Ramos (cell line): ENCODE measurements at regions not wholly inside any gene's neighbourhood (a gene's known extent, or its start where the extent isn't known, plus 50 kb on each side); places are given as distances from the start of the nearest gene placed in this dataset.

Experiments used
- in situ Hi-C: fragments of 300-500 bp; cut with MboI; formaldehyde crosslinking; loops from one replicate; pipeline ENCODE4 v1.14.3; 2022; ENCODE audit warnings: low sequenced_read_pairs; ENCODE audit not compliant: unreplicated experiment

DNA sequence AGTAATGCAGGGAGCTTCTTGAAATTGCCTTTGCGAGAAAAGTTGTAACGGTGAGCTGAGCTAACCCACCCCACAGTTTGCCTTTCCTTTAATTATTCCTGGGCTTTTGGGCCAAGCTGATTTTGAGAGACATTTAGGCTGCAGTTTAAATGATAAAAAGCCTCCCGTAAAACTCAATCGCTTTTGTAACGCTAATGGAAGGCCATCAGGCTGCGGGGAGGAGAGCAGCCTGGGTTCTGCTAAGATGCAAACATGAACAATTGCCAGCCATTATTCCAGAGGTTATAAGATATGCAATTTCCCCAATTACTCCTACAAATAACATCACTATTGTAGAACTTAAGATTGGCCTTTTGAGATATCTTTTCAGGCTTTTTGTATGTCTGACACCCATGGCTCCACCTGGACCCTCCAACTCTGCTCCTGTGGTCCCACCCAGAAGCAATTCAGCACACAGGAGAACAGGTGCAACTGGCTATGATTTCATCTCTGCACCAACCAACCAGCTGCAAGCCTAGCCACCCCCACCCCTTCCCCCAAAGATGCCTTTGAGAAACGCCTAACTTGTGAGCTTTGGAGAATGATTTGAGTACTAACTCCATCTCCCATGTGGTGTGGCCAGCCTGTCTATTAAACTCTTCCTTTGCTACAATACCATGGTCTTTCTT lies 108.2 kb upstream of the FAM9C start:
- in situ Hi-C loops = no loop called here

DNA sequence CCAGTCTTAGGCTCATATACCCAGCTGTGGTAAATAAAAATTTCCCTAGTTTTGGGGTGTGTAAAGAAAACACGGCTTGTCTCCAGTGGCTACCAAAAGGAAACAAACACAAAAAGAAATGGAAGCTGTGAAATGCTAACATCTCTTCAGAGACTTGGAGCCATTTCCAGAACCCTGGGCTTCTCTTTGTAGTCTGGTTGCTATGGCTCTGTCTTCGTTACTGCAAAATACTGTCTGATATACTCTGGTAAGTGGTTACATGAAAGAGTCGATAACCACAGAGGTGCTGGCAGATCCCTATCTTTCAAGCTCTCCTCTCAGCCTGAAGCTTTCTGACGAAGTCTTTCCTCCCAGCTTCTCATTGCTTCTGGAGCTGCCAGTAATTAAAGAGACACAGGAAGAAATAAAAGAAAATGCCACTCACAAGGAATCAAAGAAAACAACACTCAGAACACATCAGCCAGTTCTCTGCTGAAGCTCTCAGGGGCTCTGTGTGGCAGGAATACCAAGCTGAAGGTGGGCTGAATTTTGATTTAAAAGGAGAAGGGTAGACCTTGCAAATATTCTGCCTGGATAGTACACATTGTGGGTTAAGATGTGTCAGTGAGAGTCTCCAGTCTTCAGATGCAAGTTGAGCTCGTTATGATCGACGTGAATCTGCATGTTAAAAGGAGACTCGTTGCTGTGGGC lies 107.6 kb upstream of the FAM9C start:
- in situ Hi-C loops = no loop called here

DNA sequence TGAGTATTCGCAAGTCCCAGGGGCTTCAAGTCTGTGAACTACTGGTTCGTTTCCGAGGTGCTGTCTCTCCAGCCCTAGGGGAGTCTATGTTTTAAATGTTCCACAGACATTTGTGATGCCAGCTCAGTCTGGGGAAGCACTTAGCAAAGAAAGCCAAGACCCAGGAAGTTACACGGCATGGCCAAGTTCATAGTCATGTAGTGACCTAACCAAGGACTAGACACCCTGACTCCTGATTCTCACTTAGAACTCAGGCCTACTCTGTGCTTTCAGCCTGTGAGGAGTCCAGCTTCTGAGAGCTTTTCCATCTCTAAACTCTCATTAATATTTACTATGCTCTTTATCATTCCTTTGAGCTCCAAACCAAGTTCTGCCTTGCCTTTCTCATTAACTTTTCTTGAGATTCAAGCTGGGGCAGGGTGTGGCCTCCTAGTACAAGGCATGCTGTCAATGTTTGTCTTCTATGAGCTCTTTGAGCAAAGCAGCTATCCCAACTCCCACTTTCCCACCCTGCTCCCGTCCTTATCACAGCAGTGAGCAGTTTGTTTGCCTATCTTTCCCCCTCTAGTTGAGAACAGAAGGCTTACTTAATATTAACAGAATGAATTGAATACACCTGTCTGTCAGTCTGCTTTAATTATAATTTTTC lies 105.4 kb upstream of the FAM9C start:
- in situ Hi-C loops = no loop called here

DNA sequence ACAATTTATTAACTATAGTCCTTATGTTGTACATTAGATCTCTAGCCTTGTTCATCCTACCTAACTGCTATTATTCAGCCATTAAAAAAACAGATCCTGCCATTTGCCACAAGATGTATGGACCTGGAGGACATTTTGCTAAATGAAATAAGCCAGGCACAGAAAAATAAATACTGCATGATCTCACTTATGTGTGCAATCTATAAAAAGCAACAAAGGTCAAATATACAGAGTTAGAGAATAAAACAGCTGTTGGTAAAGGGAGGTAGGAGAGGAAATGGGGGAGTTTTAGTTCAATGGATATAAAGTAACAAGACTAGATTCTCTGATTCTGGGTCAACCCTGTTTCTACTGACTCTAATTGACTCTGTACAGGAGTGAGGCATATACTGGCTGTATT lies 103.3 kb upstream of the FAM9C start:
- in situ Hi-C loops = no loop called here

DNA sequence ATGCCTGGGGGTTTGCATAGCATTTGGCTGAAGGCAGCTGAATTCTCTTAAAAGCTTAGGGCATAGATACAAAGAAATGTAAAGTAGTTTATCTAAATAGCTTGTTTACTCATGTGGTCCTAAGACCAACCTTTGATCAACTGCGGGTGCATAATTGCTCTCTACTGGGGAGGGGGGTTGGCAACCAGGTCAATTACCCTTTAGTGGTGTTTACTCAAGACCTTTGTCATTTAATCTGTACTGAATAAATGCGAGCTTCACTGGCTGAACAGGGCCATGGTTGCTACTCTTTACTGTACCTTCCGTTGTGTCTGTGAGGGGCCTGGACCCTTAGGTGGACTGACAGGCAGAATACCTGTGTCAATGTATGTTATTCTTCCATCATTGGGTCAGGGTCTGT lies 102.7 kb upstream of the FAM9C start:
- in situ Hi-C loops = no loop called here

DNA sequence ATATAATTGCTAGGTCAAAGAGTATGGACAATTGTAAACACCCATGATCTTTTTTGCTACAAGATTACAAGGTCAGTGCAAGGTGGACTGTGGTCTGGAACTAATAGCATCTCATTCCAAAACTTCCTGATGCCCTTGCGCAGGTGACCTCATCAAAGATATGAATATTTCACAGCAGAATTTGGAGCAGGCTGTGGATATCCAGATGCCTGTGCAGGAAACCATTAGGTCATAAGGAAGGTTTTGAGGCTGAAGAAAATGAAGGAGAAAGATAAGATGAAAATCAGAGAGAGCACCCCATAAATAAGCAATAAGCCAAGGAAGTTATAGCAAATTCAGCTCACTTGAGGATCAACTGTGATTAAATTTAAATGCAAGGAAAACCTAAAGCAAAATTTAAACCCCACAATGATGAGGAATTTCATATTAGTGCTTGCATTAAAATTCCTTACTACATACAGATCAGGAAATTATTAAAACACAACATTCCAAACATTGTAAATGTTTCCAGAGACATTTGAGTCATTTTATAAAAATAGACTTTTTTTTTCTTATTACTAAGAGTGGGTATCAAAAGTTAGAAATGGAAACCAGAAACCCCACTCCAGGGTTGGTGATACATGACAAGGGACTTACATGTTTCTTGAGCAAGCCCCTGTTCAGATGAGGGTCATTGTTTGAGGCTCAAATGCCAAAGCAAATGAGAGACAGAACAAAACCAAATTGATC lies 100.7 kb upstream of the FAM9C start:
- in situ Hi-C loops = no loop called here

DNA sequence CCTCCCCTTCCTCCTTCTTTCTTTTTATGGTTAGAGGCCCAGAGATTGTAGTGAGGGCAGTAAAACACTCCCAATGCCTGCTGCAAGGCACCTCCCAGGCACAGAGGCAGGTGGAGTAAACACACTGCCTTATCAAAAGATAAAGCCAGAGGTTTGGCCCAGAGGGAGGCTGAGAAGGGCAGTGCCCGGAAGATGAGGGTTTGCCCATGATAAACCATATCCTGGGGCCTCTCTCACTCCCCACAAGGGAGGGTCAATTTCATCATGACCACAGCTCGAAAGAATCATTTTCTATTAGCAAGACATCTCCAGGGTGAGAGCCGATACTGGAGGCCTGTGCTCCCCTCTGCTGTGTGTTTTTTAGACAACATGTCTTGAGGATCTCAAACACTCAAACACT lies 98.5 kb upstream of the FAM9C start:
- in situ Hi-C loops = no loop called here

DNA sequence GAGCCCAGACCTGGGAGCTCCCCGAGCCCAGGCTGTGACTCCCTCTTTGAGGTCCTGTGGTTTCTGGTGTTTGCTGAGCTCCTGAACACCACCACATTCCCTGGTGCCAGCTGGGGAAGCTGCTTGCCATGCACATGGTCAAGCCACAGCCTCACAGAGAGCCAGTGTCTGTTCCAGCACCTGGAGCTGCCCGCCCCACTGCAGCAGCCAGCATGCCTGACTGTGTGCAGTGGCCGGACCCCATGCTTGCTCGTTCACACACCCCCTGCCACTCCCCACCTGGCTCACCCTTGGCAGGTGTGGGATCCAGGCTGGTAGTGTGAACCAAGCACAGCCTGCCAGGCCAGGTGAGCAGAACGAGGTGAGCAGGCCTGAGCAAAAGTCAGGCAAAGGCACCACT lies 95.6 kb upstream of the FAM9C start:
- in situ Hi-C loops = no loop called here

DNA sequence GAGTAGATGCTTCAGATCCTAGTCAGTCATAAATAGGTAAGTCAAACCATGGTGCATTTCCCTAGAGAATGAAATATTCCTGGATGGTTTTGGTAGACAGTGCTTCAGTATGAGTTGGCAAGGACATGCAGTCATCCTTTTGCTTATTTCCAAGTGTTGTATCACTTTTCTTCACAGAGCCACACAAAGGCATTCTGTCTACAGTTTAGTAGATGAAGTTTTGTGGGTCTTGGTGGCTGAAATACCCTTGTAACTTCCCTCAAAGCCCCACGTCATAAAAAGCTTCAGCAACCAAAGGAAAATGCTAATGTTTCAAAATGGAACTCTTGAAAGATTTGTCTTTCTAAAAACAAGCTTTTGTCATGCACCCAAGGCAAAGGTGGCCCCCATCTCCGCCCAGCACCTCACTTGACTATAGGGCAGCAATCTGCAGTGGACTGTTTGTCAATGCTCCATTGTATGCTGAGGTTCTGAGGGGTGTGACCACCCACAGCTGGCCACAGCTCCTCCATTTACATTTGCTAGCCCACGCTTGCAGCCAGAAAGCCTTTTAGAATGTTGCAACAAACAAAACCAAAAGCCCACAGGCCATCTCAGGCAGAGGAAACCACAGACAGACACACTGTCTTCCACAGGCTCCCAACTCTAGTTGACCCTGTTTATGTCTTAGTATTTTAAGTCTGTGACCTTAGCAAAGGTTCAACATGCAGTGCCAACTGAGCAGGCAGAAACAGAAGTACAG lies 87.1 kb upstream of the FAM9C start:
- in situ Hi-C loops = no loop called here

DNA sequence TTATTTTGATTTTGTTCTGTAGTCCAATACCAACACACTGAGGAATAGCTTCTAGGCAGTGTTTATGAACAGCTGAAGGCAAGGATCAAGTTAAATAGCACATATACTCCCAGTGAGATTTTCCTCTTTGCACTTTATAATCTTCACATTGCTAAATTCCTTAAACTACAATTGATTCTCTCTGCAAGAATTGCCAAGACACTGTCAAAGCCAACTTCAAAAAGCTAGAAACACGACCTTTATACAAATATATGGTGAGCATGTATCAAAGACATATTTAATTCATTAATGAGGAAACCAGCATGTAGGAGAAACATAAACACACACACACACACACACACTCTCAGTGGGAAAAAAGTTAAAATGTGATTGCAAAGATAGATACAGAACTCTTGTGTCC lies 86.4 kb upstream of the FAM9C start:
- in situ Hi-C loops = no loop called here

DNA sequence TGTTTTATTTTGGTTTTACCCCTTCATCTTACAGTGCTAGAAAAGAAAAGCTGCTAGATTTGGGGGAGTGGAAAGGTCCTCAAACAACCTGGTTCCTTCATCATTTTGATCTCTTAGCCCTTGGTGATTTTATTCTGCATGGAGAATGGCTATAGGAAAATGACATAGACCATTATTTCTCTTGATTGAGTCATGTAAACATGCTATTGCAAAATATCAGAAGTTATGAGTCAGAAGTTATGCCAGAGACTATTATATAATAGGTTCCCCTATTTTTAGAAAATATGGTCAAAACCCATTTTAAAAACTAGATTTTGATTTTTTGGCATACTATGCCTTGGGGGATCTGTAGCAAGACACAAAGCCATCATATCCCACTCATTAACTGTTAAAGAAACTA lies 83.7 kb upstream of the FAM9C start:
- in situ Hi-C loops = no loop called here

DNA sequence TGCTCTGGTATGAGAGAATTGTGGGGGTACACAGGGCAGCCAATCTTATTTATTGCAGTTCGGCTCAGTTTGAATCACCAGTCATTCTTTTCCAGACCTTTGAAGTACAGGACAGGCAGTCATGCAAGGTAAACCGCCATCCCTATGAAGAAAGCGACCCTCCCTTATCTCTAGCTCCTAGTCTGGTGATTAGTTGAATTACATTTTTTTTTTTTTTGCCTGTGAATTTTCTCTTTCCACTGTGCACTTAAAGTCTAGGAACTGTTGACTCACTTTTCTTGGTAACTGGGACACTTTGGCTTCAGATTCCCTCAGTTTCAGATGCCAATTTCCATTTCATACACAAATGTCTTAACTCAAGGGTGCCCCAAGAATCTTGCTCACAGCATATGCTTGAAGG lies 82.4 kb upstream of the FAM9C start:
- in situ Hi-C loops = no loop called here

DNA sequence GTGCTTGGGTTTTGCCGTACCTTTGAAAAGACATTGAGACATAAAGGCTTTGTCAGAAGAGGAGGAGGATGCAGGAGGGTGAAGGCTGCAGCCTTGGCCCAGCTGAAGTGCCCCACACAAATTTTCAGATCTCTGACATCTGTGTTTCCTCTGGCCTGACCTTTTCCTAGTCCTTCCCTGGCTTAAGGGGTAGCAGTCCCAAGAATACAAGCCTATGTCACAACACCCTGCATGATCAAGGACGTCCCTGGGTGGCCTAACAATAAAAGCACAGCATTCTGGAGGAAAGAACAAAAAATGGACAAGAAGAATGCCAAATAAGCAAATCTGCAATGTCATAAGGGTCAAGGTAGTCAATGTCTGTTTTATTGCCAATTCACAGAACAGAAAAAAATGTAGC lies 80.8 kb upstream of the FAM9C start:
- in situ Hi-C loops = no loop called here

DNA sequence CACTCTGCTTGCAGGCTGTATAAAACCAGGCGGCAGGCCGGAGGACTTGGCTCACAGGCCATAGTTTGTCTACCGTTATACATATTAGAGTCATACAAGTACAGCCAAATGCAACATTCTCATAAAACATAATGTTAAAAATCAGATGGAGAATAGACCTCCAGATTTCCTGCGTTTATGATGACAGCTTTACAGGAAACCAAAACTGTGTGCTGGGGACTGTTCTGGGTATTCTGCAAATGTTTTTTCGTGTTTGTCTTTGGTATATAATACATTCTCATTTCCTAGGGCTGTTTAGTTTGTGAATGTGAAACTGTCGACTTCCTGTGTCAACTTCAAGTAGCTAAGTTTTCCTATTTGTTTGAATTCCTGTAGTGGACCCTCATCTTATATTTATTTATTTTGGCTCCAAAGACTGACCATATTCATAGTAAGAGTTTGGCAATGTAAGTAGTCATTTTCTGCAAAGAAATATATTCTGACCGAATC lies 79.5 kb upstream of the FAM9C start:
- in situ Hi-C loops = no loop called here

DNA sequence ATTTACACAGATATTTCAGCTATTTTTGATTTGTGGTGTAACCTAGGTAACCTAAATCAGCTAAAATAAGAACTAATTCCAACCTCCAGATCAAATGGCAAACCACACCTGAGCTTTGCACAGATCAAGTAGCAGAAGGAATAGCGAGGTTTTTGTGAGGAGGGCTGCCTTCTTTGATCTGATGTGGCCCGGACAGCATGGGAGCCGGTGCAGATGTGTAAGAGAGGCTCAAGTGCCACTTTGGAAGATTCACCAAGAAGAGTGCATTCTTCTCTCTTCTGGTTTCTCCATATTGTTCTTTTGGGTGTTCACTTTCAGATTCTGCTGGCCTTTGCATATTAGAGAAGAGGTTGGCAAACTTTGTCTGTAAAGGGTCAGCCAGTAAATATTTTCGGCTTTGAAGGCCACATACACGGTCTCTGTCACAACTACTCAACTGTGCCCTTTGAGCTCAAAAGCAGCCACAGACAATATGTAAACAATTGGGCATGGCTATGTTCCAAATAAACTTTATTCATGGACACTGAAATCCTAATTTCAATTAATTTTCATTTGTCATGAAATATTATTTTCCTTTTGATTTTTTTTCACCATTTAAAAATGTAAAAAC lies 78.9 kb upstream of the FAM9C start:
- in situ Hi-C loops = no loop called here

DNA sequence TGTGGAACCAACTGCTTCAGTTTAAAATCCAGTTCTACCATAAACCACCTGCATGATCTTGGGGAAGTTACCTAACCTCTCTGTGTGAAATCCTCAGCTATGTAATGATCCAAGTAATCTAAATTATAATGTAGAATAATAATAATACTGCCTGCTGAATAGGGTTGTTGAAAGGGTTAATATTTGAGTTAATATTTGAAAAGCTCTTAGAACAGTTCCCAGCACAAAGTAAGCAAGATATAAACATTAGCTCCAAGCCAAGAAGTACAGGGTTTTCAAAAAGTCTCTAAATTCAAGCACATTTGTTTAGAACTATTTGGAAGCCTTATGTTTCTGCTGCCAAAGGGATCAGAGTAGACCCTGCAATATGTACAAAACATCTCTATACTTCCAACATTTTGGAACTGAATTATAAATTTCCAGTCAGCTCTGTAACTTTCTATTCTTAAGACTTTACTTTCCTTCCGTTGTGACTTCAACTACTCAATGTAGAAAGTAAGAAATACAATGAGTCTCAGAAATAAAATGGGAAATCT lies 76.7 kb upstream of the FAM9C start:
- in situ Hi-C loops = no loop called here

DNA sequence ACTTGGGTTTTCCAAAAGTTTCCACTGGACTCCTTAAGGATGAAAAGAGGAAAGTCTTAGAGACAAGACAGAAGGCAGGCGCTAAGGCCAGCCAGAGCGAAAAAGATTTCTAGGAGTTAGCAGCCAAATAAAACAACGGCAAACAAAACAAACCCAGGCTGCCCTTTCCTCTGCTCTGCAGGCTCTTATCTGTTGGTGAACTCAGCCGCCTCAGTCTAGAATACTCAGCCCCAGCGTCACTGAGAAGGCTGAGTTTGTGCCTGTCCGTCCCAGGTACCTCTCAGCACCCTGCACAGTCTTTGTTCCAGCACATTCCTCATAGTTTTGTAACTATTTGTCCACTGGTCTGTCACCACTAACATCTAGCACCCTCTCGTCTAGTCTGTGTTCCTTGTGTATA lies 75.6 kb upstream of the FAM9C start:
- in situ Hi-C loops = no loop called here

DNA sequence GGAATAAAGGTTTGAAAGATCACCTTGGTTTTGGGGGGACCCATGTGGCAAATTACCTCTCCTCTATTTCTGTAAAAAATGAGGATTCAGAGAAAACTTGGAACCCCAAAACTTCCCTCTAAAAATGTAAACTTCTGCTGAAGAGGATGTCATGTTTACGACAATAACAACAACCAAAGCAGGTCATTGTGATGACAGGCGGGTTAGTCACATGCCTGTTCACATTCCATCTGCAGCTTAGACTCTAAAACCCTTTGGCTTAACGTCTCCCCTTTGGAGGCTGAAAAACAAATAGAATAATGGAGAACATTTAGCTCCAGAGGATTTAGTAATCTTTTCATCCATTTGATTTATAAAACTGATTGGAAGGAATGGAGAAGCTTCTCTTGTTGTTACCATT lies 75.0 kb upstream of the FAM9C start:
- in situ Hi-C loops = no loop called here

DNA sequence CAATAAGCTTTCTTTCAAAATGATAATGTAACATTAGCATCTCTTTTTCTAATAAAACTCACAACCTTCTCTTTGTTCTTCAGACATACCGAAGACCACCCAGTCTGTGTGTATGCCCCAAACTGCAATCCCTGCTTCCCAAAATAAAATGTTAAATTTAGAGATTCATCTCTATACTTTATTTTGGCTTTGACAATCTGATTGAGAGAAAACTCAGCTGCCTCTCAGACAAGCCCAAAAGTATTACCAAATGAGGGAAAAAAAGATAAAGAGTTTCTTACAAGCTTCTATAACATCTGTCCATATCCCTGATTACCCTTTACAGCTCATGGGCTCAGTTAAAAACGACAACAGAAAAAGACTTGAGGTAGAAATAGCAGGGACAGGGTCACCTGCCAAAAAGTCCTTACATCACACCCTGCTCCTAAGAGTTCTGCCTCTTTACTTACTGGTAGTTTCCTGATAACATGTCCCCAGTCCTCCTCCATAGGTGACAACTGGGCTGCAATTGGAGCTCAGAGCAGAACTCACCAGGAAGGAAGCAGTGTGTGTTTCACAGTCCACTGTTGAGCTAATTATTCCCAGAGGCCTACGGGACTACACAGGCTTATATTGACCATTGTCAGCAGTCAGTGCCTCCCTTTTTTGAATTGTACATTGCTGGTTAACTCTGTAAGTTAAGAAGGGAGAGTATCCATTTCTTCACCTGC lies 70.9 kb upstream of the FAM9C start:
- in situ Hi-C loops = no loop called here
